ENCODE measurements at regions not wholly inside any gene's neighbourhood (a gene's known extent, or its start where the extent isn't known, plus 50 kb on each side); places are given as distances from the start of the nearest gene placed in this dataset.
"Not testable (repeated sequence)": the region's sequence is repeated elsewhere in the genome, so short reads cannot be mapped to it uniquely, and the experiment has no call there.

- peak; percentile 41 for DNase-seq
These were observed 91.1 kb downstream of the NIBAN1 start for GRCh38 chr1:184882957-184883815.

DNA sequence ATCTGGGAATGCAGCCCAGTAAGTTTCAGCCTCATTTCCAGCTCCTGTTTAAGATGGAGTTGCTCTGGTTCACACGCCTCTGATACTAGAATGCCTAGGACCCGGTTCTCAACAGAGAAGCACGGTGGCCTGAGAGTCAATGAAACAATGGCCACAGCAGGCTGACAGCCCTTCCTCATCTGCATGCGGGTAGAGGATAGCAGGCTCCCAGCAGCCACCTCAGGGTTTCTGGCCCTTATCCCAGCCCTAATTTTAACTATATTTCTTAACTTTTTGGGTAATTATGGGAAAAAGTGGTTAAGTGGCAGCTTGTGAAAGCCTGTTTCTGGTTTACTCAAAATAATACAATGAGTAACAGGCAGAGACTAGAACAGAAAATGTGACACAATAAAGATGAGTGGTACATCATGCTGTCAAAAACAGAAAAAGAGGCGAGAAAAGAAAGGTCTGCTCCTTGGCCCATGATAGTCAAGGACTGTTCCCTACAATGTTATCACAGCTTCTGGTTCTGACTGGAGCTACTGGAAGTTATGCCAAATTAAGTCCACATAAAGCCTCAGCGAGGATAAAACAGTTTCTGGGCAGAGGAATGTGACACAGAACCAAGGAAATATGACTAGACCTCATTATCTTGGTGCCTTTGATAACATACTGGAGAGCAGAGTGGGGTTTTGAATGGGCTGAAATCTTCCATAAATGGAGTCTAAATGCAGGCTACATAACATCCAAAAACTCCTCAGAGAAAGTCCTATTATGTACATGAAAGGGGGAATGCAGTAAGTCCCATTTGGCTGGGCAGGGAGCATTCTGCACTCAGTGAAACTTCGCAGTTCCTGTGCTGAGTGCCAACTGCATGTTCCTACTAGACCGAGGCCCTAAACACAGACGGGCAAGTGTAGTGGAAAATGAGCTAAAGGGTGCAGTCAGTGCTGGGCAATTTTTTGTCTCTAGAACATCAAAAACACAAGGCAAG lies 92.1 kb downstream of the NIBAN1 start:
- peak; percentile 37 for DNase-seq

GRCh38 chr1:184879876-184880557 lies 94.3 kb downstream of the NIBAN1 start:
- no peak for DNase-seq

- DNase-seq, result no peak
These were observed 95.7 kb downstream of the NIBAN1 start for GRCh38 chr1:184878602-184879001.

DNA sequence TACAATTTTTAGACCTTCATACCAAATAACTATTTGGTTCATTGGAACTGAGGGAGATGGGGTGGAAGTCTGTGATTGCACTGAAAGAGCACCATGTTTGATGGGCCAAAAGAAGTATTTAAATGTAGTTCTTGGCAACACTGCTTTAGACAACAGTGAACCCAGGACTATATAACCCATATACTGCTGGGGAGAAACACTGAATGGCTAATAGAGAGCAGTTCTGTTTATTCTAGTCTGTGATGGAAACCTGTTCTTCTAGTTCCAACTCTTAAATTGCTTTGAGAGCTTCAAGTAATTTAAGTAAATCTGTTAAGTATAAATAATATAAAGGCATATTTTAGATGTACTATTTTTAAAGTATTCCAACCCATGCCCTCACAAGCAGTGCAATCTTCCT lies 96.3 kb downstream of the NIBAN1 start:
- no peak for DNase-seq

- not testable (repeated sequence) for DNase-seq
These were observed 98.3 kb downstream of the NIBAN1 start for GRCh38 chr1:184876015-184876414.

DNA sequence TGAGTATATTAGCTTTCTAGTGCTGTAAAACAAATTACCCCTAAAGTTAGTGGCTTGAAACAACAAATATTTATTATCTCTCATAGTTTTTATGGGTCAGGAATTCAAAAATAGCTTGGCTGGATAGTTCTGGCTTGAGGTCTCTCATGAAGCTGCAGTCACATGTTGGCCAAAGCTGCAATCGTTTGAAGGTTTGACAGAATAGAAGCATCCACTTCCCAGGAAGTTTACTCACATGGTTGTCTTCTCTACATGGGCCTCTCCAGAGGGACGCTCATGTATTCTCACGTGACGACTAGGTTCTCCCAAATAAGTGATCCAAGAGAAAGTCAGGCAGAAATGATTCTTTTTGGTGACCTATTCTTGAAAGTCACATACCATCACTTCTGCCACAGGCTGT lies 99.1 kb downstream of the NIBAN1 start:
- no peak for DNase-seq

DNA sequence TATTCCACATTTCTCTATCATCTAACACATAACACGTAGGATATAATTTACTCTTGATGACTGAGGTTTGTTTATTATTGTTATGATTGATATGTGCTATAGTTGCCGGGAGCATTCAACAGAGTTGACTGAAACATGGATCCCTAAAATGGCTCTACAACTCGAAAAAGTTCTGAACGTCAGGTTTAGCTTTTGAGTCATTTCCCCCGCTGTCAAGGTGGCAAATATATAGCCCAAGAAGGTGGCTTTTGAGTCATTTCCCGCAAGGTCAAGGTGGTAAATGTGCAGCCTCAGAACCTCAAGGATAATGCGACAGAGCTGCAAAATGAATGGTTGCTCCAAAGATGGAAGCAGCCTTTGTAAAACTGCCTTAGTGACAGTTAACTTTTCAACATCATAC lies 104.0 kb downstream of the NIBAN1 start:
- DNase-seq, result peak; percentile 33

- DNase-seq, result no peak
These were observed 106.2 kb downstream of the NIBAN1 start for GRCh38 chr1:184867866-184868689.

- peak; percentile 74 for DNase-seq
These were observed 107.1 kb downstream of the NIBAN1 start for GRCh38 chr1:184866991-184867788.

DNA sequence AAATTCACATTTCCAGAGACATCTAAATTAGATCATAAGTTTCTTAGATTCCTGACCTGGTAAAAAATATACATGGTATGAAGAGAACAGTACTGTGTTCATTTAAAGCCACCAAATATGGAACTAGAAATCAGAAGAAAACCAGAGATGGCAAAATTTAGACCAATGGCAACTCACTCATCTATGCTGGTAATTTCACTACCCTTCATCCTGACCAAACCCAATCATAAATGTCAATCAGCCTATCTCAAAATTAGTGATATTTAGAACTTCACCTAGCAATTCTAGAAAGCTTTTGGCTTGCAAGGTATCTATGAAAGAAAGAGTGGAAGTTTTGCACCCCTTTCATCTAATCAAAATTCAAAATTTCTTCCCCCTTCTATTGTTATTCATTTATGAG lies 107.7 kb downstream of the NIBAN1 start:
- no peak for DNase-seq

GRCh38 chr1:184865831-184866230 lies 108.5 kb downstream of the NIBAN1 start:
- DNase-seq, result no peak

- no peak for DNase-seq
These were observed 107.2 kb upstream of the EDEM3 start for GRCh38 chr1:184861755-184862336.

DNA sequence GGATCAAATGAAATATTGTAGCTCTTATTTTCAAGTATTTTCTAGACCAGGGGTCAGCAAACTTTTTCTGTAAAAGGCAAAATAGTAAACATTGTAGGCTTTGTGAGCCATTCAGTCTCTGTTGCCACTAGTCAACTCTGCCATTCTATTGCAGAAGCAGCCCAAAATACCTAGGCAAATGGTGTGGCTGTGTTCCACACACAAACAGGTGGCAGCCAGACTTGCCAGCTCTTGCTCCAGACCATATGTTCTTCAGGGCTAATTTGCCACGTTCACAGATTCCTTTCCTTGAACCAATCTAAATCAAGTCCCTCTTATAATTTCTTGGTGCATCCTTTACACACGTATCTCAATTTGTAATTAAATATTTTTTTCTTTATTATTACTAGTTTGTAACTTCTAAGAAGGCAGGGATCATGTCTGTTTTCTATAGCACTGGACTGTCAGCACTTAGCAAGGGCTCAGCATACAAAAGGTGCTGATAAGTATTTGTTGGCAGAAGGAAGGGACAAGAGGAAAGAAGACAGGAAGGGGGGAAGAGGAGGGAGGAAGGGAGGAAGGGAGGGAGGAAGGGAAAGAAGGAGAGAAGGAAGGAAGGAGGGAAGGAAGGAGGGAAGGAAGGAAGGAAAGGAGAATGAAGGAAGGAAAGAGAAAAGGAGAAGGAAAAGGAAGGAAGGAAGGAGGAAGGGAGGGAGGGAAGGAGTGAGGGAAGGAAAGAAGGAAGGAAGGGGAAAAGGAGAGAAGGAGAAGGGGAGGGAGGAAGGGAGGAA lies 106.5 kb upstream of the EDEM3 start:
- DNase-seq, result no peak

- DNase-seq, result no peak
These were observed 105.9 kb upstream of the EDEM3 start for GRCh38 chr1:184860535-184860934.

GRCh38 chr1:184859381-184860105 lies 104.9 kb upstream of the EDEM3 start:
- no peak for DNase-seq

- DNase-seq, result no peak
These were observed 103.6 kb upstream of the EDEM3 start for GRCh38 chr1:184858288-184858687.

- no peak for DNase-seq
These were observed 100.0 kb upstream of the EDEM3 start for GRCh38 chr1:184854496-184855140.

GRCh38 chr1:184854036-184854435 lies 99.4 kb upstream of the EDEM3 start:
- no peak for DNase-seq
